GM23338 (cell line): ENCODE measurements at regions not wholly inside any gene's neighbourhood (a gene's known extent, or its start where the extent isn't known, plus 50 kb on each side); places are given as distances from the start of the nearest gene placed in this dataset.

Experiments
- CTCF ChIP-seq, 2 experiments: fragments of 200-600 bp in 1 of 2; sonication (generic) in 1 of 2; conservative IDR thresholded peaks; 2 replicates each; pipeline versions ENCODE4 v1.5.1 to v1.6.1; 2016 to 2017; ENCODE audit warnings: antibody characterized with exemption in 2 of 2, low read depth in 2 of 2, mild to moderate bottlenecking in 2 of 2, moderate library complexity in 1 of 2
- ETS1 ChIP-seq: IDR thresholded peaks from 2 replicates; pipeline ENCODE4 v1.6.1; 2016; ENCODE audit warnings: antibody characterized with exemption
- EZH2 ChIP-seq: fragments of 200-600 bp; sonication (generic); IDR thresholded peaks from one replicate; pipeline ENCODE4 v1.8.0; 2017; ENCODE audit warnings: antibody characterized with exemption, mild to moderate bottlenecking, low read depth; ENCODE audit not compliant: unreplicated experiment
- EZH2phosphoT487 ChIP-seq: fragments of 200-600 bp; sonication (generic); IDR thresholded peaks from one replicate; pipeline ENCODE4 v1.8.1; 2018; ENCODE audit warnings: antibody characterized with exemption; ENCODE audit not compliant: unreplicated experiment
- JUNB ChIP-seq: IDR thresholded peaks from one replicate; pipeline ENCODE4 v1.6.1; 2016; ENCODE audit warnings: antibody characterized with exemption; ENCODE audit not compliant: unreplicated experiment
- NANOG ChIP-seq: IDR thresholded peaks from 2 replicates; pipeline ENCODE4 v1.6.1; 2016; ENCODE audit warnings: antibody characterized with exemption, borderline replicate concordance
- POLR2AphosphoS5 ChIP-seq: IDR thresholded peaks from 2 replicates; pipeline ENCODE4 v1.6.1; 2016; ENCODE audit warnings: antibody characterized with exemption, low read depth
- REST ChIP-seq: IDR thresholded peaks from one replicate; pipeline ENCODE4 v1.6.1; 2018; ENCODE audit warnings: antibody characterized with exemption; ENCODE audit not compliant: unreplicated experiment
- ZNF114 ChIP-seq: fragments of 250-450 bp; sonication (Bioruptor Pico); IDR thresholded peaks from 2 replicates; pipeline ENCODE4 v1.5.0; 2020; ENCODE audit warnings: mild to moderate bottlenecking, moderate library complexity

GRCh38 chr18:8471372-8471771 is 137.9 kb upstream of the RAB12 start:
- TF ChIP-seq EZH2: no peak
- no peak for TF ChIP-seq CTCF (conservative IDR thresholded peaks at IDR 0.05; ENCODE audit: low read depth in 2 of 2)
- TF ChIP-seq REST: no peak
- TF ChIP-seq JUNB: no peak
- no peak for TF ChIP-seq POLR2AphosphoS5
- TF ChIP-seq EZH2phosphoT487: no peak
- TF ChIP-seq NANOG: no peak
- no peak for TF ChIP-seq ETS1
- no peak for TF ChIP-seq ZNF114 (CRISPR knock-in tag)
